ENCODE measurements at regions not wholly inside any gene's neighbourhood (a gene's known extent, or its start where the extent isn't known, plus 50 kb on each side); places are given as distances from the start of the nearest gene placed in this dataset.

GRCh38 chr15:91562698-91563097 is 290.8 kb upstream of the SLCO3A1 start:
- DNase-seq, result no peak

DNA sequence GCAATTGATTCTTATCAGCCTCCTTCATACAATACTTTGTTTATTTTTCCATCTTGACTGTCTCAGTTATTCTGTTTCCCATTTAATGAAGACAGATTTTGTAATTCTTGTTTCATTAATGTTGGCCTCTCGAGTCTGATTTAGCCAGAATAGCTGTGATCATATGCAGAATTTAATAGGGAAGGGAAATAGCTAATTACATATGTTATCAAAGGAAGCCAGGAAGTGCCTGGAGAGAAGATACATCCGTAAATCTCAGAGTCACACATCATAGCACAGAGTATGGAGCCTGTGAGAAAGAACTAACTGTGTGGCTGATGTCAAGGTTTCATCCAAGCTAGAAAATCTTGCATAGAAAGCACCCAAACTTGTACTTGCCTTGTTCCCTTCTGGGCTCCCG is 288.9 kb upstream of the SLCO3A1 start:
- no peak for DNase-seq

GRCh38 chr15:91566141-91566540 is 287.4 kb upstream of the SLCO3A1 start:
- no peak for DNase-seq

- DNase-seq, result no peak
These were observed 285.5 kb upstream of the SLCO3A1 start for GRCh38 chr15:91568036-91568435.

DNA sequence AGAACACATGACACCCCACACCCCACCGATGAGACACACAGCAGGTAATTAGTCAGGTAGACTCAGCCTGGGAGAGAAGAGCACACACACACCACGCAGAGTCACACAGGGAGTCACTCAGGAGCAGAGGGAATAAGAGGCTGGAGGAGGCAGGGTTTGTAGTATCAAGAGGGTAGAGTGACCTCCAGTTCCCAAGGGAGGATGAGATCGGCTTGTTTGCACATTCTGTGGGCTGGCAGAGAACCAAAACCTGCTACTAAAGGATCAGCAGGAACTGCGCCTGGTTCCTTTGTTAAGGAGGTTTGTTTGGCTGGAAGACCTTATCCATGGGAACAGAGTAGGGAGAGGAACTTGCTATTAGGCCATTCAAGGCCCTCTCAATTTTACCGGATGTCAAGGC is 281.4 kb upstream of the SLCO3A1 start:
- DNase-seq, result no peak

- no peak for DNase-seq
These were observed 277.4 kb upstream of the SLCO3A1 start for GRCh38 chr15:91576096-91576495.

GRCh38 chr15:91578511-91578910 is 275.0 kb upstream of the SLCO3A1 start:
- DNase-seq, result no peak

- DNase-seq, result no peak
These were observed 268.6 kb upstream of the SLCO3A1 start for GRCh38 chr15:91584895-91585294.

DNA sequence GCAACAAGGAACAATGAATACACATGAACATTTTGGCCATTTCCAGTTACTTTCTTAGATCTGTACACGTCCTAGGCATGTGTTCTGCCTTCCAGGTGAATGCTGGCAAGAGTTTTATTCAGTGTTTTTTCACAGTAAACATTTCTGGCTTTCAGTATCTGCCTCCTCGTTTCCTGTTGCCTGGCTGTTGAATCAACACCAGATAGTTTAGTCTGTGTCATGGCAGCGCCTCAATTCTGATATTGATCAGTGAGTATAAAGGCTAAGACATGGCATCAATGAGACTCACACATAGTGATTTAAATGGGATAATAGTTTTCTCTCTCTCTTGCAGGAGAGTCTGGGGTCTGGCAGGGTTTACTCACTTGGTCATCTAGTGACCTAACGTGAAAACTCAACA is 266.9 kb upstream of the SLCO3A1 start:
- DNase-seq, result no peak

- DNase-seq, result no peak
These were observed 264.1 kb upstream of the SLCO3A1 start for GRCh38 chr15:91589360-91589759.

GRCh38 chr15:91592567-91592966 is 260.9 kb upstream of the SLCO3A1 start:
- DNase-seq, result no peak

DNA sequence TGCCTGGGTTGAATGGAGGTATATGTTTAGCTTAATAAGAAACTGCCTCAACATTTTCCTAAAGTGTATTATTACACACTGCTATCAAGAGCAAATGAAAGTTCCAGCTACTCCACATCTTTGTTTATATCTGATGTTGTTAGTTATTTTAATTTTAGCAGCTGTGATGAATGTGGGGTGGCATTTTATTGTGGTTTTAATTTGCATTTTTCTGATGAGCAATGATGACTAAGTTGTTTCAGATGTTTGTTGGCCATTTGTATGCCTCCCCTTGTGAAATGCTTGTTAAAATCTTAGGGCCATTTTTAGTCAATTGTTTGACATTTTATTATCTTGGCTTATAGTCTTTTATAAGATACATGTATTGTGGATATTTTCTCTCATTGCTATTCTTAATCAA is 260.4 kb upstream of the SLCO3A1 start:
- no peak for DNase-seq

- DNase-seq, result no peak
These were observed 259.9 kb upstream of the SLCO3A1 start for GRCh38 chr15:91593653-91594052.

DNA sequence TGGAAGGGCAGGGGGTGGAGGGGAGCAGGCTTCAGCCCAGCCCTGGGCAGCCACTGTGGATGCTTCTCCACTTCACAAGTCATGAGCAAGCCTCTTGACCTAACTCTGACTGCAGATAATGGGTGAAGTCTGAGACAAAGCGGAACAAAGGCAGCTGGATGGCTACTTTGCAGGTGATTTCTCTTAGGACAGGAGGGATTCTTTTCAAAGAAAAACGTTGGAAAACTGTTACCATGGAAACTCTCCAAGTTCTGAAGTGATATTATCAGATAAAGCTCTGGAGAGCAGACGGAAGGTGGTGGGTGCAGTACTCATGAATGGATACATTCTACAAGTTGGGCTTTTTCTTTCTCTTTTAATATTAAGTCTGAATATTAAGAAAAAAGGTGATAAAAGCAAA is 254.2 kb upstream of the SLCO3A1 start:
- no peak for DNase-seq

GRCh38 chr15:91603384-91604080 is 250.0 kb upstream of the SLCO3A1 start:
- DNase-seq, result no peak

DNA sequence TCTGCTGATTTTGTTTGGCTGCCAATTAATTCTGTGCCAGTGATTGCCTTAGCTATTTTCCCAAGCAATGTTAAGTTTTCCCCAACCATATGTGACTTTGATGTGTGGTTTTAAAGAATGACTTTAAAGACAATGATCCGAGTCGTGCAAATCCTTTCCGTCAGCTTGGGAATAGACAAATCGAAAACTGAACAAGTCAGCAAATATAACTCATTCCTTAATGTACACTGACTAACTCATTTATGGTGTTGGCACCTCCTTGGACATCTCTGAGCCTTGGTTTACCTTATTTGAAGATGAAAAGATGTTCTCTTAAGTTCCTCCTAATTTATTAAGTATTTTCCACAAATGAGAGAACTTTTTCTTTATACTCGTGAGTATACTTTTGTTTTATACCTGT is 249.4 kb upstream of the SLCO3A1 start:
- DNase-seq, result no peak

DNA sequence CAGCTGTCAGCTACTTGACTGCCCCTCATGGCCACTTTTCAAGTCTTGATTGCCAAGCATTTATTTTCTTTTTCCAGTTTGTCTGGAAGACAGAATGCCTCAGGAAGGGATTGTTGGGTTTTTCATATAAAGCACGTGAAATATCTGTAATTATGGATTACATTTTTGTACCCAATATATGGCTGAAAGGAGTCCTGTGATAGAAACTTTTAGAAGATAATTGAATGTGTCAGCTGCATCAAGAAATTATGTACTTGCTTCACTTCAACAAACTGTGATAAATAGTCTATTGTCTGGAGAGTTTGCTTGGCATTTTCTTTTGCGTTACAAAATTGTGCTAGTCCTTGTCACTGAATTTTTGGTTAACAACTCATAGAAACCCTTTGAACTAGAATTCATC is 247.9 kb upstream of the SLCO3A1 start:
- no peak for DNase-seq

DNA sequence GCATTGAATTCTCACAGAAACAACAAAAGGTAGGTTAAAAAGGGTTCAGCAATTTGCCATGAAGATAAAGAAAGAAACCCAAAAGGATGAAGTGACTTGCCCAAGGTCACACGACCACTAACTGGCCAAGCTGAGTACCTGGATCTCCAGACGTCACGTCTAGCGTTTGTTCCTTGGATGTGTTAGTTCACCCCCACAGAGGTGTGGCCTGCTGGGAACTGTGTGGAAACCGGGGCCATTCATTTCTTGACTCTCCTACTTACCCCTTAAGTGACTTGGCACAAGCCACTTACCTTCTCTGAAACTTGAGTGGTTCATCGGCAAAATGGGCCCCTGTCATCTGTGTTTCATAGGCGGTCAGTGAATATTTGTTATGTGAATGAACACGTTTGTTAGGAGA is 244.3 kb upstream of the SLCO3A1 start:
- DNase-seq, result no peak

DNA sequence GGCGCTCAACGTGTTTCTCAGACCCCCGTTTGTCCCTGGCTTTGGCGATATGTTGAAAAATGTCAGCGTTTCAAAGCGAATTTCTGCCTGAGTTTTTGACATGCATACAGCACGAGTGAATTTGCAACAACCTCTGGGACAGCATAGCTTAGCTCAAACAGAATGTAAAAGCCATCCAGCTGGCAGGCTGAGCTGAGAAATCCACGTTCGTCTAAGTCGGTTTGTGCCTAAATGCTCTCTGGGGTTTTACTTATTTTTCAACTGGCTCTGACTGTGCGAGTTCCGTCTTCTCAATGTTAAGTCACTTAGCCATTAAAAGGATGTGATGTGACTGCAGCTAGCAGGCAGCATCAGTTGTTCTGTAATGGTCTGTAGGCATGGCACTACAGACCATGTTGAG is 243.5 kb upstream of the SLCO3A1 start:
- DNase-seq, result no peak

GRCh38 chr15:91611561-91612323 is 241.8 kb upstream of the SLCO3A1 start:
- no peak for DNase-seq

DNA sequence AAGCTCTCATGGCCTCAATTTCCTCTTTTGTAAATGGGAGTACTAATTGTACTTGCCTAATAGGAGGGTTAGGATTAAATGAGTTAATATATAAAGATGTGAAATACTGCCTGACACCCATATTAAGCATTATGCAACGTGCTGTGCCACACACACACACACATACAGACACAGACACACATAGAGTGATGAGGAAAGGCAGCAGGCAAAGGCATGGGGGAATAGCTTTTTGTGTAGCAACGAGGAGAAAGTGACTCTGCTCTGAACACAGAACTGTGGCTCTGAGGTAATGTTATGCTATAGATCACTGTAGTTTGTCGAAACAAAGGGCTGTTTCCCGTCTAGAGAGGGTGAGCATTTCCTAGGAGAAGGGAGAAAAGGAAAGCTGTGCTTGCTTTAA is 233.3 kb upstream of the SLCO3A1 start:
- DNase-seq, result no peak

GRCh38 chr15:91622235-91622634 is 231.3 kb upstream of the SLCO3A1 start:
- no peak for DNase-seq

- no peak for DNase-seq
These were observed 230.7 kb upstream of the SLCO3A1 start for GRCh38 chr15:91622711-91623342.

- DNase-seq, result no peak
These were observed 229.0 kb upstream of the SLCO3A1 start for GRCh38 chr15:91624353-91624968.

Data from suppressor macrophage (primary cell).